ENCODE measurements at regions not wholly inside any gene's neighbourhood (a gene's known extent, or its start where the extent isn't known, plus 50 kb on each side); places are given as distances from the start of the nearest gene placed in this dataset.
"Not testable (repeated sequence)": the region's sequence is repeated elsewhere in the genome, so short reads cannot be mapped to it uniquely, and the experiment has no call there.

DNA sequence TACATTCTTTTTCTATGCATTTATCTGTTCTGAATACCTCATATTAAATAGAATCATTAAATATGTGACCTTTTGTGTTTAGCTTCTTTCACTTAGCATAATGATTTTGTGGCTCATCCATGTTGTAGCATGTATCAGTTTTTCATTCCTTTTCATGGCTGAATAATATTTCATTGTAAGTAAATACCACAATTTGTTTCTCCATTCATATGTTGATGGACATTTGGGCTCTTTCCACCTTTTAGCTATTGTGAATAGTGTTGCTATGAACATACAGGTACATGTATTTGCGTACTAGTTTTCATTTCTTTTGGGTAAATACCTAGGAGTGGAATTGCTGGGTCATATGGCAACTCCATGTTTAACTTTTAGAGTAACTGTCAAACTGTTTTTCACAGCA lies 85.1 kb downstream of the GNL3L start:
- DNase-seq (ENCODE audit: low read depth): no peak

DNA sequence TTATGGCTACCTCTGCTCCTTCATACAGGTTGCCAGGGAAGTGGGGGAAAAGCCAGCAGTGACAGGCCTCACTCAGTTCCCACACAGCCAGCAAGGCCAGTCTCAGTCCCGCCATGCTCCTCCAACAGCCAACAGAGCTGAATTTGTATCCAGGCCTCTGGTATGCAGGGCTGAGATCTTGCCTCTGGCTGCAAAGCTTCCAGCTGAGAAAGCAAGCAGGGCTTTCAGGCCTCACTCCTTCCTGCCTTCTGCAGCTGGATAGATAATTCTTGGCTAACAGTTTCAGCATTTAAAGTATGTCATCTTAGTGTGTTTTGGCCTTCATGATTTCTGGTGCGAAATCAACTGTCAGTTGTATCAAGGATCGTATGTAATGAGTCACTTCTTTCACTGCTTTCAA lies 103.6 kb downstream of the GNL3L start:
- no peak for DNase-seq (ENCODE audit: low read depth)

DNA sequence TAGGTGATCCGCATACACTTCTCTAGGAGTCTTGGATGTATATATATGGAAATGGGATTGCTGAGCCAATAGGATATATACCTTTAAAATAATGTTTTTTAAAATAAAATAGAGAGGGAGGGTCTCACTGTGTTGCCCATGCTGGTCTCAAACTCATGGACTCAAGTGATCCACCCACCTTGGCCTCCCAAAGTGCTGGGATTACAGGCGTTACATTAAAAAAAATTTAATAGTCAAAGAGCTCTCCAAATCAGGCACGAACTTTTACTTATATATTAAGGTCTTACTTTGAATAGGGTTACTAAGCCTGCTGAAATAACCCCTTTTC lies 109.0 kb downstream of the GNL3L start:
- no peak for DNase-seq (ENCODE audit: low read depth)

DNA sequence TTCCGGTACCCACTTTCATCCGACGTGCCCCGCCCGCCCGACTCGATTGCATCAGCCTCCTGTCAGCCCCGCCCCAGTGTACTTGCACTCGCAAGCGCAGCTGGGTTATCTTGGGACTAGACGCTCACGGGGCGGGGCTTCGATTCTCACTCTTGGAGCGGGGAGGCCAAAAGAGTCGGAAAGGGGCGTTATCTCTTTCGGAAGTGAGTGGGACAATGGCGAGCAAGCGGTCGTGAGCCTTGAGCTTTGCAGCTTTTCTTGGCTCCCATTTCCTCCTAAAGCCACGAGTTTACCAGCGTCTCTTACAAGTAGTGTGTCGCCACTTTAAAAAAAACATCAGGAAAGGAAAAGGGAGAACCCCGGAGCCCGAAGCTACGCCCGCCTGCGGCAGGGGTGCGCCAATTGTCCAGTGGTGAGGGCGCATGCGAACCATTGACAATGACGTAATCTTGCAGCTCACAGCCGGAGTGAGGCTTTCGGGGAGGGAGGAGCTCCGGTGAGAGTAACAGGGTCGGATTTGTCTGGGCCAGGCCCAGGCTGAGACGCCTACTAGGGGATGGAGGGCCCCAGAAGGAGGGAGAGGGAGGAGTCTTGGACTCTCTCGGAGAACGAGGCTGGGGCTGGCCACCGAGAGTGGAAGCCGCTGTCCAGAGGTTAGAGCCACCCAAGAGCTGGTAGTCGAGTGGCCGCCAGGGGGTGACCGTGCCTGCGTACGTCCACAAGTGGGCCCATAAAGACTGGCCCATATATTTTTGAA lies 109.5 kb downstream of the GNL3L start:
- DNase-seq (ENCODE audit: low read depth): peak; percentile 96

DNA sequence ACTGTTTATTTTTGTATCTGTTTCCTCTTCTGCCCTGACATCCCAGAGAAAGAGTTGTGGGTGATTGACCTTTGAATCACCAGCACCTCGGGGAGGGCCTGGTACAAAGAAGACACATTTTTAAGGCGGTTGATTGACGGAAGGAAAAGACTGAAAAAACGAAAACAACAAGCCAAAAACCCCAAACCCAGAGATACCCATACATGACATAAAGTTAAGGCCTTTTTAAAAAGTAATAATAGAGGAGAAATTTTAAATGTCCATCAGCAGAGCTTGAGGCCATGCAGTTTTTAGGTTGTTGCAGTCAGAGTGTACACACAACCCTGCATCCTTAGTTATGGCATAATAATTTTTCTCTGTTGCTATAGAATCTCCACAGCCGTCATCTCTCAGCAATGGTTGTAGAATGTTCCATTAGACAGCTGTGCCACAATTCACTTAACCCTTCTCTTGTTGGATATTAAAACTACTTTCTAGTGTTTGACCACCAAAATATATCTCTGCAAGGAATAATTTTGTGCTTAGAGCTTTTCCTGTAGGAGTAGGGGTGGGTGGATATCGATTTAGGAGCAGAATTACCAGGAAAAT lies 110.2 kb downstream of the GNL3L start:
- no peak for DNase-seq (ENCODE audit: low read depth)

DNA sequence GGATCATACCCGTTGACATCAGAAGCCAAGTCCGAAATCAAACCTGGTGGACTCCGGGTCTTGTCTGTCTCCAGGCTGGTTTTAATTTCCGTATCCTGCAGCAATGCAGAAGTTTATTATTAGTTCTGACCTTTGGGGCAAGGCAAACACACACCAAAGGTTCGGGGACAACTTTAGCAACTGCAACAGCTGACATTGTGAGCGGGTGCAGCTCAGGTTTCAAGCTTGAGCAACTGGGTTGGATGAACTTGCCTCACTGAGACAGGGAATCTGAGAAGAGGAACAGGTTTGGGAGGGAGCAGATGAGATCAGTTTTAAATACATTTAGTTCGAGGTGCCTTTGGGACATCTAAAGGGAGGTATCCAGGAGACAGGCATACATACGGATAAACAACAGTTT lies 110.7 kb downstream of the GNL3L start:
- peak; percentile 59 for DNase-seq (ENCODE audit: low read depth)

DNA sequence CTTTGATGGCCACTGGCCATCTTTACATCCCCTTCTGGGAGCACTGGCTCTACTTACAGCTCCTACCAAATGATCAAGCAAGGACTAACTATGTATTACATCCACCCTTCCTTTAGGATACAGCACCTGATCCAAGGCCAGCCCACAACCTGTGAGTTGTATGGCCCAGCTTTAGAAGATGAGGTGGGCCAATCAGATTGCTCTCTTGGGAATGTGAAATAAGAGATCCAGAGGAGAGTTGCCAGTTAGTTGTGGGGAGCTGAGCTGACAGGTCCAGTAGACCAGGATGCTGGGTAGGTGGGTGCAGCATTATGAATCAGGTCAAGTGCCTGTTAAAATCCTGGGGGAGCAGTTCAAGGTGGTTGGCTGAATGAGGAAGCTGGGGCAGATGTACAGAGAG lies 111.5 kb downstream of the GNL3L start:
- no peak for DNase-seq (ENCODE audit: low read depth)

DNA sequence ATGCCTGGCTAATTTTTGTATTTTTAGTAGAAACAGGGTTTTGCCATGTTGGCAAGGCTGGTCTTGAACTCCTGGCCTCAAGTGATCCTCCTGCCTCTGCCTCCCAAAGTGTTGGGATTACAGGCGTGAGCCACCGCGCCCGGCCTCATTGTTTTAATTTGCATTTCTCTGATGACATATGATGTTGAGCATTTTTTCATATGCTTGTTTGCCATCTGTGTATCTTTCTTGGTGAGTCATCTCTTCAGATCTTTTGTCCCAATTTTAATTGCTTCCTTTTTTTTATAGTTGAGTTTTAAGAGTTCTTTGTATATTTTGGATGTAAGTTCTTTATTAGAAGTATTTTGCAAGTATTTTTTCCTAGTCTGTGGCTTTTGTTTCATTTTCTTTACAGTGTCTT lies 117.6 kb downstream of the GNL3L start:
- not testable (repeated sequence) for DNase-seq (ENCODE audit: low read depth)

DNA sequence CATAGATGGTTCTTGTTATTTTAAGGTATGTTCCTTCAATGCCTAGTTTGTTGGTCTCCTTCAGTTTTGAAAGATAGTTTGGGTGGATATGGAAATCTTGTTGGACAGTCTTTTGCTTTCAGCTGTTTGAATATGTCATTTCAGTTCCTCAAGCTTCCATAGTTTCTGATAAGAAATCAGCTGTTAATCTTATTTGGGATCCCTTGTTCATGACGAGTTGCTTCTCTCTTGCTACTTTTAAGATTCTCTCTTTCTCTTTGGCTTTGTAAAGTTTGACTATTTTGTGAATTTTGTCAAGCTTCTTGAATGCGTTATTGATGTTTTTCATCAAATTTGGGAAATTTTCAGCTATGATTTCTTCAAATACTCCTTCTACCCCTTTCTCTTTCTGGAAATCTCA lies 129.5 kb downstream of the GNL3L start:
- no peak for DNase-seq (ENCODE audit: low read depth)

DNA sequence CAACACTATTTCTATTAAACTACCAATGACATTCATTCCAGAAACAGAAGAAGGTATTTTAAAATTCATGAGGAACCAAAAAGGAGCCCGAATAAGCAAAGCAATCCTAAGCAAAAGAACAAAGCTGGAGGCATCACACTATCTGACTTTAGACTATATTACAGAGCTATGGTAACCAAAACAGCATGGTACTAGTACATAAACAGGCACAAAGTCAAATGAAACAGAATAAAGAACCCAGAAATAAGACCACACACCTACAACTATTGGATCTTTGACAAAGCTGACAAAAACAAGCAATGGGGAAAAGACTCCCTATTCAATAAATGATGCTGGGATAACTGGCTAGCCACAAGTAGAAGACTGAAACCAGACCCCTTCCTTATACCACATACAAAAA lies 122.3 kb downstream of the ITIH6 start:
- no peak for DNase-seq (ENCODE audit: low read depth)

DNA sequence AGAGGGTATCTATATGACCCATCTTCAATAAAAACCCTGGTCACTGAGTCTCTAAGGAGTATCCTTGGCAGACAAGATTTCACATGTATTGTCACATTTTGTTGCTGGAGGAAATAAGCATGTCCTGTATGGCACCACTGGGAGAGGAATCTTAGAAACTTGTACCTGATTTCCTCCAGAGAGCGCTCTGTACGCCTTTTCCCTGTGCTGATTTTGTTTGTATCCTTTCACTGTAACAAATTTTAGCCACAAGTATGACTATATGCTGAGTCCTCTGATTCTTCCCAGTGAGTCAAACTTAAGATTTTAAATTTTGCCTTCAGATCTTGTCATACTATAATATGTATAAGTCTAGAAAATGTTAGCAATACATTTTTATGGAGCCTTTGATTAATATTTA lies 102.8 kb downstream of the ITIH6 start:
- DNase-seq (ENCODE audit: low read depth): no peak

DNA sequence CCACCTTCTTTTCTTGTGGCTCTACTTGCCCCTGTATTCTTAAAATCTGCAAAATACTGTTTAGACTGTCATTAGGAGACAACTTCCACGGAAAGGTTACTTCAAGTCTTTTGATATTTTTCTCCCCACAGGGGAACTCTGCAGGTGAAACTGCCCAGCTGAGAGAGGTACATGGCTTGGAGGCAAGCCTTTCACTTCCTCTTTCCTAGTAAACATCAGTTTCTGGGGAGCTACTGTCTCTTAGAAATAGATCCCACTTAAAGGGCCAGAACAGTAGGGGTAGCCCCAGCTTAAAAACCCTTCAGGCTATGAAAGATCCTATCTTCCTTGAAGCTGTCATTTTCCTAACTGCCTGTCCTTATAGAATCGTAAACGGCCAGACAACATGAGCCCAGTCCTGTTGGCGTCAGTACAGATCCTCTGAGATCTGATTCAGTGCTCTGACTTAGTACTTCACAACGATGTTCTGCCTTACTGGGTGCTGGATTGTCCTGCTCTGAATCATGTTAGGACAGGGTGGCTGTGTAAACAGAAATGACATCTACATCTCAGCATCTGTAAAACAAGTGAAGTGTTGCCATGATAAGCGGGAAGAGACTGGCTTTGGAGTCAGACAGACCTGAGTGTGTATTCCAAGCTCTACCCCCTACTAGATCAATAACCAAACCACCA lies 102.1 kb downstream of the ITIH6 start:
- no peak for DNase-seq (ENCODE audit: low read depth)
